H1 (cell line): ENCODE measurements at regions not wholly inside any gene's neighbourhood (a gene's known extent, or its start where the extent isn't known, plus 50 kb on each side); places are given as distances from the start of the nearest gene placed in this dataset.

ENCODE experiments used
- CTCF ChIA-PET: fragments of 300-600 bp; sonication (Branson Sonifier 250); formaldehyde crosslinking; loops from one replicate; lab custom pipeline; 2021; ENCODE audit not compliant: partially characterized antibody; lab: Charles Lee
- POLR2A ChIA-PET: fragments of 300-600 bp; sonication (Branson Sonifier 250); formaldehyde crosslinking; loops from one replicate; lab custom pipeline; 2021; ENCODE audit warnings: inconsistent platforms; ENCODE audit not compliant: partially characterized antibody; lab: Charles Lee
- DNase-seq, 2 experiments: peaks; one replicate each; pipeline versions ENCODE4 v3.0.0 to v3.0.0-alpha.2; 2010 to 2022; ENCODE audit warnings: low spot score in 2 of 2, low read depth in 1 of 2, mixed read lengths in 1 of 2
- FAIRE-seq: peaks from 2 replicates; lab custom pipeline; 2011; peaks lifted over from hg19 to GRCh38; lab: Jason Lieb, UNC
- H2AFZ ChIP-seq: 2 replicates; pipeline ENCODE4 v1.8.1; 2012; ENCODE audit warnings: low read length, inconsistent platforms
- H2AK5ac ChIP-seq: 2 replicates; pipeline ENCODE4 v1.6.1; 2013; ENCODE audit warnings: low read depth, low read length
- H2BK120ac ChIP-seq: replicated peaks from 2 replicates; pipeline ENCODE3; 2013; ENCODE audit warnings: low read depth, low read length, inconsistent platforms
- H2BK12ac ChIP-seq: 2 replicates; pipeline ENCODE4 v1.6.1; 2013; ENCODE audit warnings: low read depth, low read length
- H2BK15ac ChIP-seq: 2 replicates; pipeline ENCODE4 v1.6.1; 2013; ENCODE audit warnings: low read length
- H2BK20ac ChIP-seq: 2 replicates; pipeline ENCODE4 v1.6.1; 2013; ENCODE audit warnings: low read length
- H2BK5ac ChIP-seq: 2 replicates; pipeline ENCODE4 v1.6.1; 2013; ENCODE audit warnings: low read depth, low read length
- H3K14ac ChIP-seq: 2 replicates; pipeline ENCODE4 v1.6.1; 2013; ENCODE audit warnings: inconsistent platforms; ENCODE audit not compliant: insufficient read length
- H3K18ac ChIP-seq: 2 replicates; pipeline ENCODE4 v1.6.1; 2013; ENCODE audit warnings: low read length; ENCODE audit errors: extremely low read depth
- H3K23ac ChIP-seq: 2 replicates; pipeline ENCODE4 v1.6.1; 2013; ENCODE audit warnings: inconsistent platforms; ENCODE audit not compliant: insufficient read length
- H3K23me2 ChIP-seq: 2 replicates; pipeline ENCODE4 v1.6.1; 2013; ENCODE audit warnings: low read depth, low read length
- H3K27ac ChIP-seq: 2 replicates; pipeline ENCODE4 v1.6.1; 2011; ENCODE audit warnings: low read depth, low read length, inconsistent platforms
- H3K27me3 ChIP-seq, 4 experiments: replicated peaks in 1 of 4; 1 replicate in 1 of 4; 2 replicates in 3 of 4; pipeline versions ENCODE4 v1.6.1 to v1.8.1; 2011 to 2013; ENCODE audit warnings: low read length in 3 of 4, mild to moderate bottlenecking in 3 of 4, inconsistent platforms in 2 of 4, mixed read lengths in 2 of 4, moderate library complexity in 1 of 4; ENCODE audit not compliant: control insufficient read depth in 3 of 4, insufficient read depth in 3 of 4; ENCODE audit errors: extremely low read depth in 1 of 4
- H3K36me3 ChIP-seq, 4 experiments: 2 replicates each; pipeline versions ENCODE4 v1.6.1 to v1.8.1; 2011 to 2013; ENCODE audit warnings: mild to moderate bottlenecking in 4 of 4, low read length in 3 of 4, moderate library complexity in 2 of 4, control low read depth in 1 of 4, inconsistent platforms in 1 of 4; ENCODE audit not compliant: insufficient read depth in 4 of 4, control insufficient read depth in 2 of 4
- H3K4ac ChIP-seq: replicated peaks from 2 replicates; pipeline ENCODE3; 2013; ENCODE audit warnings: low read length, low read depth, mixed read lengths, inconsistent platforms; ENCODE audit not compliant: insufficient read length
- H3K4me1 ChIP-seq, 4 experiments: replicated peaks in 1 of 4; 1 replicate in 1 of 4; 2 replicates in 3 of 4; pipeline versions ENCODE4 v1.6.1 to v1.8.1; 2011 to 2013; ENCODE audit warnings: low read length in 3 of 4, inconsistent platforms in 2 of 4, mixed read lengths in 1 of 4; ENCODE audit not compliant: insufficient read depth in 4 of 4, control insufficient read depth in 3 of 4
- H3K4me2 ChIP-seq, 2 experiments: 2 replicates each; pipeline versions ENCODE4 v1.6.1 to v1.8.1; 2011 to 2013; ENCODE audit warnings: low read depth in 2 of 2, low read length in 2 of 2, control low read depth in 1 of 2, inconsistent platforms in 1 of 2, mild to moderate bottlenecking in 1 of 2; ENCODE audit not compliant: insufficient read depth in 1 of 2
- H3K4me3 ChIP-seq, 4 experiments: fragments of 200-600, 300-600 bp in 1 of 4; sonication (generic), shearing (Covaris generic), sonication (Bioruptor Twin) in 1 of 4; 2 replicates each; pipeline versions ENCODE4 v1.5.1 to v1.8.1; 2011 to 2016; ENCODE audit warnings: low read length in 4 of 4, low read depth in 3 of 4, control low read depth in 2 of 4, inconsistent platforms in 2 of 4, mild to moderate bottlenecking in 2 of 4, mixed read lengths in 1 of 4, moderate library complexity in 1 of 4; ENCODE audit not compliant: insufficient read depth in 2 of 4; ENCODE audit errors: extremely low read depth in 1 of 4
- H3K56ac ChIP-seq: replicated peaks from 2 replicates; pipeline ENCODE3; 2013; ENCODE audit warnings: low read depth, mild to moderate bottlenecking, mixed read lengths, low read length, inconsistent platforms; ENCODE audit not compliant: insufficient read length
- H3K79me1 ChIP-seq: 2 replicates; pipeline ENCODE4 v1.6.1; 2013; ENCODE audit warnings: low read depth, low read length, control low read depth
- H3K79me2 ChIP-seq, 2 experiments: 2 replicates each; pipeline versions ENCODE4 v1.6.1 to v1.8.1; 2012 to 2013; ENCODE audit warnings: low read length in 2 of 2, mild to moderate bottlenecking in 2 of 2, inconsistent platforms in 1 of 2; ENCODE audit not compliant: insufficient read depth in 2 of 2, control insufficient read depth in 1 of 2
- H3K9ac ChIP-seq, 4 experiments: replicated peaks in 1 of 4; 1 replicate in 1 of 4; 2 replicates in 3 of 4; pipeline versions ENCODE4 v1.6.1 to v1.8.1; 2011 to 2013; ENCODE audit warnings: low read depth in 3 of 4, low read length in 3 of 4, control low read depth in 2 of 4, mild to moderate bottlenecking in 2 of 4, moderate library complexity in 2 of 4, inconsistent platforms in 1 of 4; ENCODE audit errors: extremely low read depth in 1 of 4
- H3K9me3 ChIP-seq, 2 experiments: 2 replicates each; pipeline versions ENCODE4 v1.6.1 to v1.8.1; 2012 to 2013; ENCODE audit warnings: mild to moderate bottlenecking in 2 of 2, moderate library complexity in 2 of 2, control low read depth in 1 of 2, inconsistent platforms in 1 of 2, low read depth in 1 of 2, low read length in 1 of 2, mixed read lengths in 1 of 2; ENCODE audit not compliant: insufficient read depth in 2 of 2
- H4K20me1 ChIP-seq, 2 experiments: replicated peaks in 1 of 2; 2 replicates each; pipeline versions ENCODE3 to v1.8.1; 2011 to 2013; ENCODE audit warnings: inconsistent platforms in 2 of 2, low read length in 2 of 2, mild to moderate bottlenecking in 1 of 2; ENCODE audit not compliant: insufficient read depth in 2 of 2, control insufficient read depth in 1 of 2
- H4K5ac ChIP-seq: 2 replicates; pipeline ENCODE4 v1.6.1; 2013; ENCODE audit warnings: low read length, low read depth, mixed read lengths, inconsistent platforms; ENCODE audit not compliant: insufficient read length
- H4K8ac ChIP-seq: 2 replicates; pipeline ENCODE4 v1.8.0; 2013; ENCODE audit warnings: mild to moderate bottlenecking, moderate library complexity, low read length, inconsistent platforms; ENCODE audit not compliant: insufficient read depth; ENCODE audit errors: extremely low read depth
- H4K91ac ChIP-seq: replicated peaks from 2 replicates; pipeline ENCODE3; 2013; ENCODE audit warnings: low read length, mixed read lengths, inconsistent platforms; ENCODE audit not compliant: insufficient read length
- ASH2L ChIP-seq: fragments of 200-600, 300-600 bp; sonication (generic); IDR thresholded peaks from one replicate; pipeline ENCODE4 v1.7.1; 2017; ENCODE audit warnings: low read length
- CHD2 ChIP-seq: IDR thresholded peaks from 2 replicates; pipeline ENCODE4 v1.6.1; 2012; ENCODE audit warnings: low read length, improper control_type of control experiment
- EGR1 ChIP-seq: IDR thresholded peaks from 2 replicates; pipeline ENCODE4 v1.6.1; 2011; ENCODE audit warnings: low read depth, low read length, borderline replicate concordance
- EZH2 ChIP-seq: fragments of 200-600 bp; sonication (generic); IDR thresholded peaks from 2 replicates; pipeline ENCODE4 v1.7.1; 2012; ENCODE audit warnings: low read depth, mild to moderate bottlenecking, moderate library complexity, low read length, inconsistent platforms; ENCODE audit not compliant: severe bottlenecking
- FOSL1 ChIP-seq: IDR thresholded peaks from 2 replicates; pipeline ENCODE4 v1.6.1; 2011; ENCODE audit warnings: mild to moderate bottlenecking, low read depth, low read length, moderate library complexity; ENCODE audit not compliant: insufficient read depth
- GABPA ChIP-seq: IDR thresholded peaks from 2 replicates; pipeline ENCODE4 v1.6.1; 2011; ENCODE audit warnings: mild to moderate bottlenecking, low read length, moderate library complexity, borderline replicate concordance; ENCODE audit not compliant: insufficient read depth
- RAD21 ChIP-seq, 2 experiments: IDR thresholded peaks in 1 of 2; conservative IDR thresholded peaks in 1 of 2; 2 replicates each; pipeline ENCODE4 v1.6.1; 2011; ENCODE audit warnings: low read depth in 2 of 2, low read length in 2 of 2, improper control_type of control experiment in 1 of 2, inconsistent platforms in 1 of 2, mild to moderate bottlenecking in 1 of 2, moderate library complexity in 1 of 2
- RFX5 ChIP-seq: IDR thresholded peaks from 2 replicates; pipeline ENCODE4 v1.6.1; 2011; ENCODE audit warnings: low read depth, low read length, improper control_type of control experiment, borderline replicate concordance
- SIRT6 ChIP-seq: IDR thresholded peaks from one replicate; pipeline ENCODE4 v1.7.1; 2012; ENCODE audit warnings: low read length, inconsistent platforms
- TBP ChIP-seq: IDR thresholded peaks from 2 replicates; pipeline ENCODE4 v1.6.1; 2011; ENCODE audit warnings: low read depth, low read length, improper control_type of control experiment
- TCF12 ChIP-seq: IDR thresholded peaks from 2 replicates; pipeline ENCODE4 v1.6.1; 2011; ENCODE audit warnings: low read depth, mild to moderate bottlenecking, low read length
- TEAD4 ChIP-seq: IDR thresholded peaks from 2 replicates; pipeline ENCODE4 v1.6.1; 2012; ENCODE audit warnings: low read depth, low read length, inconsistent platforms, mixed read lengths
- WGBS, 2 experiments: shearing (Covaris generic) in 1 of 2; methylation state at CpG; one replicate each; pipeline versions ENCODE4 v1.1.6 to v1.1.7; 2013 to 2015; ENCODE audit warnings: low lambda C conversion rate in 2 of 2, mixed read lengths in 2 of 2, inconsistent platforms in 1 of 2, low coverage in 1 of 2, missing lambda C conversion rate in 1 of 2; ENCODE audit not compliant: insufficient replicate concordance in 2 of 2, insufficient coverage in 1 of 2, insufficient read length in 1 of 2; ENCODE audit errors: extremely low coverage in 1 of 2, missing lambda C conversion rate in 1 of 2; 5-methylcytosine and 5-hydroxymethylcytosine counted together
- TF ChIP-seq, protein P1 (sequence below): IDR thresholded peaks from 2 replicates; pipeline ENCODE4 v1.6.1; 2012; ENCODE audit warnings: low read length, inconsistent platforms

DNA sequence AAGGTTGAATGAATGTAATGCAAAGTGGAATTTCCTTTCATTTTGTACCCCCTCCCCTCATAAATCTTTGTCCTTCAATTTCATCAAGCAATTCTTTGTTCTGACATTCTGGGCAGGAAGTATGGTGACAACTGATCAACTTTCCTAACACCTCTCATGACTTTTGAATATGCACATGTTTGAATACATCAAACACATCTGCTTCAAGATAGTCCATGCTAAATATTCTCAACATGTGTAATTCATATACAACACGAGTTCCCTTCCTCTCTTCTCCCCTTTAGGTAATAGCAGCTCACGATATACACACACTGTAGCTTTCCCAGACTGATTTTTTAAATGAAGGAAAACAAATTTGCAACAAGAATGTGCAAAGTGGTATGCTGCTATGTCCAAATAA, 103.6 kb upstream of the EFNA5 start:
- Histone ChIP-seq H3K27me3 (no peaks in the 10 kb centered on the region; a peak in 1 of 7 replicates), H3K9me3 (no peaks in the 10 kb centered on the region), H3K79me1 (no peaks in the 10 kb centered on the region), H3K18ac (no peak overlapping the region), H3K4ac (no peak overlapping the region), H2BK5ac (no peak overlapping the region), H2BK120ac (no peak overlapping the region), H3K27ac (no peak overlapping the region), H3K14ac (no peak overlapping the region), H2AFZ (no peak overlapping the region), H2BK12ac (no peak overlapping the region), H3K23me2 (no peaks in the 10 kb centered on the region), H3K79me2 (no peaks in the 10 kb centered on the region), H3K9ac (no peak overlapping the region), H4K5ac (no peak overlapping the region), H4K8ac (no peak overlapping the region), H3K36me3 (no peaks in the 10 kb centered on the region), H3K4me1 (peaks cover 0 to 19% (median 6%) of the 10 kb centered on the region in 4 experiments; a peak in 5 of 7 replicates), H3K4me2 (no peak overlapping the region), H3K23ac (no peak overlapping the region), H2AK5ac (no peak overlapping the region), H4K91ac (no peak overlapping the region), H2BK15ac (no peak overlapping the region), H3K4me3 (no peak overlapping the region), H3K56ac (no peak overlapping the region), H2BK20ac (no peak overlapping the region), H4K20me1 (no peaks in the 10 kb centered on the region)
- ChIA-PET POLR2A (no interaction called here), CTCF (no interaction called here)
- 91% methylated on average over 2 of the region's 2 CpGs; no CpG with 5 or more reads in 1 of the 2 experiments for WGBS, 2 experiments
- DNase-seq (no peak), FAIRE-seq (no peak)
- TF ChIP-seq FOSL1 (no peak), CHD2 (no peak), ASH2L (no peak), RAD21 (IDR thresholded peaks at IDR 0.05 in 1 of 2, conservative IDR thresholded peaks at IDR 0.05 in 1 of 2; ENCODE audit: low read depth in 2 of 2, low read length in 2 of 2) (no peak), EZH2 (no peak), SIRT6 (no peak), GABPA (no peak), TCF12 (no peak), EGR1 (no peak), TBP (no peak), RFX5 (no peak), TEAD4 (no peak)
- TF ChIP-seq, protein P1, sequence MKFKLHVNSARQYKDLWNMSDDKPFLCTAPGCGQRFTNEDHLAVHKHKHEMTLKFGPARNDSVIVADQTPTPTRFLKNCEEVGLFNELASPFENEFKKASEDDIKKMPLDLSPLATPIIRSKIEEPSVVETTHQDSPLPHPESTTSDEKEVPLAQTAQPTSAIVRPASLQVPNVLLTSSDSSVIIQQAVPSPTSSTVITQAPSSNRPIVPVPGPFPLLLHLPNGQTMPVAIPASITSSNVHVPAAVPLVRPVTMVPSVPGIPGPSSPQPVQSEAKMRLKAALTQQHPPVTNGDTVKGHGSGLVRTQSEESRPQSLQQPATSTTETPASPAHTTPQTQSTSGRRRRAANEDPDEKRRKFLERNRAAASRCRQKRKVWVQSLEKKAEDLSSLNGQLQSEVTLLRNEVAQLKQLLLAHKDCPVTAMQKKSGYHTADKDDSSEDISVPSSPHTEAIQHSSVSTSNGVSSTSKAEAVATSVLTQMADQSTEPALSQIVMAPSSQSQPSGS, result no peak
